HG03432 (cell line): ENCODE measurements at regions not wholly inside any gene's neighbourhood (a gene's known extent, or its start where the extent isn't known, plus 50 kb on each side); places are given as distances from the start of the nearest gene placed in this dataset.
"Not testable (repeated sequence)": the region's sequence is repeated elsewhere in the genome, so short reads cannot be mapped to it uniquely, and the experiment has no call there.

Experiments
- ATAC-seq: cut with Tn5 transposase; IDR thresholded peaks from one replicate; pipeline ENCODE4 v1.9.1; 2021; ENCODE audit warnings: mild to moderate bottlenecking, moderate library complexity; ENCODE audit not compliant: unreplicated experiment

DNA sequence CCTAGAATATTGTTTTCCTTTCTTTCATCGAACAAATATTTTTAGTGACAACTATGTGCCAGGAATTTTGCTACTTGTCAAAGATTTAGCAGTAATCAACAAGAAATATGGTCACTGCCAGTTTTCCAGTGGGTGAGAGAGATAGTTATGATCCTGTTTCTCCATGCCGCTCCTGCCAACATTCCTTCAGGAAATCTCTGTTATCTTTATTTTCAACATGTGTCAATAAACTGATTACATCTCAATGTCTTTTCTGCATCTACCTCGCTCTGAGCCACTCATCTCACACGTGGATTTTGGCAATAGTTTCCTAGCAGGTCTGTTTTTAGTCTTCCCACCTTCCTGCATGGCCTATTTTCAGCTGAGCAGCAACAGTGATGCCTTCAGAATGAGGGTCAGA, 650.0 kb upstream of the STXBP6 start:
- no peak for ATAC-seq

DNA sequence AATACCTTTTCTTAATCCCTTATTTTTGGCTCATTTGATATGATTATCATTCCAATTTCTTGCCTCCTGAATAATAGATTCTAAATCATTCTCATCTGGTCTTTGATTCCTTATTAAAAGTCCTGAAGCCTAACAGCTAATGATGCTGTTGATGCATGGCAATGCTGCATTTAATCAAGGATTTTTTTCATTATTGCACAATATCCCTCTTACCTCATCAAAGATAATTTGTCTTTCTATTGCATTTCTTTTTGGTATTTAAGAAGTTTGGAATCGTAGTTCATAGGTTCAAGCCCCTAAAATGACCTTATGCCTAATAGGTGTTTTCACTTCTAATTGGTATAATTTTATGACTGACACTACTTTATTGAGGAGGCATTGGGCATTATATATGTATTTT, 648.2 kb upstream of the STXBP6 start:
- no peak for ATAC-seq

DNA sequence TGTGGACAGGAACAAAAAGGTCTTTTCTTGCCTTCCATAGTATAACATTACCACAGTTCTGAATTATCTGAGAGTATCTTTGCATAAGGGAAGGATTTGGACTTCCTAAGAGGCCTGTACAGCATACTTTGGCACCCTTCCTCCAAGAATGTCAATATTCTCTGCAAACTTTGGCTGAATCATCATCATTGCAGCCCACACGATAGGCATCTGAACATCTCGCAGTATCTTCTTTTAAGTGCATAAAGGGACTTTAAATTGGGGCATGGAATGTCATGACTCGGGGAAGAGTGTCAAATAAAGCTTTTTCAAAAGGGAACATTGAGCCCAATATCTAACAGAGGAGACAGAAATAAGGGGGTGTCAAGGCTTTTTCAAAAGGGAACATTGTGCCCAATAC, 646.2 kb upstream of the STXBP6 start:
- ATAC-seq = no peak

DNA sequence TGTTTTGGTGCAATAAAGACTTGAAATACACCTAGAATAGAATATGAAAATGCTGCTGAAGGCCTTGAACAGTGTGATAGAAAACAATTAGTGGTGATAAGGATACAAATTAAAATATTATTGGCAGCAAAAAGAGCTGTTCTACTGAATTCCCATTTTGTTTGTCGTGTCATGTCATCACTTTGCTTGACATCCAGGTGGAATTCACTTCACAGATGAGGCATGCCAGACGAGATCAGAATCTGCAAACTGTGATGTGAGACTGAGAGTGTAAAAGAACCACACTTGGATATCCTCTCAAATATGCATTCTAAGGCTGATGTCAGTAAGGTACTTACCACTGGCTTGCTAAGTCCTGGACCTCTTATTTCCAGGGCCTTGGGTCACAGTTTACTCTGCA, 635.1 kb upstream of the STXBP6 start:
- ATAC-seq = no peak

DNA sequence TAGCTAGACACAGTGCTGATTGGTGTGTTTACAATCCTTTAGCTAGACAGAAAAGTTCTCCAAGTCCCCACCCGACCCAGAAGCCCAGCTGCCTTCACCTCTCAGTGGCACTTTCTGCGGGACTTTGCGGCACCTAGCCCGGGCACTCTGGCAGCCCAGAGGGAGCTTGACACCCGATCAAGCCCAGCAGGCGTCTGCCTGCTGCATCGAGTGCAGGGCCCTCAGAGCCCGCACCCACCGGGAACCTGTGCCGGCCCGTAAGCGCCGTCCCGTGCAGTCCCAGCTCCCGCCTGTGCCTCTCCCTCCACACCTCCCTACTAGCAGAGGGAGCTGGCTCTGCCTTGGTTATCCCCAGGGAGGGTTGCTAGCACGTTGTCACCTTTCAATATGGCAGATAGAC, 631.0 kb upstream of the STXBP6 start:
- ATAC-seq = no peak

DNA sequence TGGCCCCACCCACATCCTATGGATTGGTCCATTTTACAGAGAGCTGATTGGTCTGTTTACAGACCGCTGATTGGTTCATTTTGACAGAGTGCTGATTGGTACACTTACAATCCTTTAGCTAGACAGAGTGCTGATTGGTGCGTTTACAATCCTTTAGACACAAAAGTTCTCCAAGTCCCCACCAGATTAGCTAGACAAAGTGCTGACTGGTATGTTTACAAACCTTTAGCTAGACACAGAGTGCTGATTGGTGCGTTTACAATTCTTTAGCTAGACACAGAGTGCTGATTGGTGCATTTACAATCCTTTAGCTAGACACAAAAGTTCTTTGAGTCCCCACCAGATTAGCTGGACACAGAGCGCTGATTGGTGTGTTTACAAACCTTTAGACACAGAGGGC, 630.6 kb upstream of the STXBP6 start:
- ATAC-seq = not testable (repeated sequence)

DNA sequence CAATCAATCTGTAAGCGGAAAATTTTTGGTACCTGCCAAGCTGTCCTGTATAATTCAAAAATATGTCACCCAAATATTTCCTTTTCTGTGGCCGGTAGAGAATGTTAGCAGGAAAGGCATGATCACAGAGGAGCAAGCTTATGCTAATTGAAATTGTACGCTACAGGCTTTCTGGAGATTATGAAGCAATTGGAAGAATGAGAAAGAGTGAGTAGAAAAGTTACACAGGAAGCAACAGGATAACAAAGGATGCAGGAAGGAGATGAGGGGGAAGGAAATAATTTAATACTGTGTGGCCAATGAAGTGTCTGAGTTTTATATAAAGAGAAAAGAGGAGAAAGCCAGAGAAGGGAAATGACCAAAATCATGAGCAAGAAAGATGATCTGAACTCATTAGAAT, 627.2 kb upstream of the STXBP6 start:
- no peak for ATAC-seq

DNA sequence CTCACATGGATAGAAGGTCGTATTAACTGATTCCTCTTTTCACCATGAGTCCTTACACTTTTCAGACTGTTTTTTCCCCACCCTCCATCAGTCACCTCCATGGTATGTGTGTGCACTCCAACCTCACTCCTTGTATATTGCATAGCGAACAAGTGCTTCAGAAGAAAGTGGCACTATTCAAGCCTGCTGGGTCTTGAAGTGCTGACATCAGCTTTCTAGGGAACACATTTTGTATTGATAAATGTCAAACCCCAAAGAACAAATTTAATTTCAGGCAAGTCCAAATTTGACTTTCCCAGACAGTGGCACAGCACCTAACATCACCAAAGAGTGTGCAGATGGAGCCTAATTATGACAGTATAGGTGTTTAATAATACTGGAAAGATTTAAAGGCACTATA, 617.4 kb upstream of the STXBP6 start:
- no peak for ATAC-seq

DNA sequence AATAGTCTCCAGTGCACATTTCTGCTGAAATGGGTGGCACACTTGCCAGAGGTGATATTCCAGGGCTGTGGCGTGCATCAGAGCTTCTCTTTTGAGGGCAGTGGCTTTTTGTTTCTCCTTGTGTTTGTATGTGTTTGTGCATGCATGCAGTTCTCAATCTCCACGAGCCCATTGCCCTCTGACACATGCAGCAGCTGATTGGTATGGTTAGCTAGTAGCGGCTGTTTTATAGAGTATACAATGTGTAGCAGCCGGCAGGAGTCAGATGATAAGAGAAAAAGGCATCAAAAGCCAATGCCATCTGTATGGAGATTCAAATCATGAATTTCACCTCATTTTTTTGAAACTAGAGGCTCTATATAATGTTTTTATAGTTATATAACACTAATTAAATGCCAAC, 616.9 kb upstream of the STXBP6 start:
- ATAC-seq = no peak

DNA sequence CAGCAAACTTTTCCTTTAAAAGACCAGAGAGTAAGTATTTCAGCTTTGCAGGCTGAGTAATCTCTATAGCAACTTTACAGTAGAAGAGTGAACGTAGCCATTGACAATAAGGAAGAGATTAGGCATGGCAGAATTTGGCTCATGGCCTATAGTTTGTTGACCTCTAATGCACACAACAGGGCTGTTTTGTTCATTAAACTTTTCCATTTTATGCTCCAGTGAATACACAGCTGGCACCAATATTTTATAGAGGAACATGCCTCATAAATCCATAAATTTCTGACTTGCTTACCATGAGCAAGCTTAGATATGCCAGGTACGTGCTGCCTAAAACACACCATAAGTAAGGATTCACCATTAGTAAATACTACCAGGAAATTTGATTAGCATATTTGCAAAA, 609.0 kb upstream of the STXBP6 start:
- no peak for ATAC-seq

DNA sequence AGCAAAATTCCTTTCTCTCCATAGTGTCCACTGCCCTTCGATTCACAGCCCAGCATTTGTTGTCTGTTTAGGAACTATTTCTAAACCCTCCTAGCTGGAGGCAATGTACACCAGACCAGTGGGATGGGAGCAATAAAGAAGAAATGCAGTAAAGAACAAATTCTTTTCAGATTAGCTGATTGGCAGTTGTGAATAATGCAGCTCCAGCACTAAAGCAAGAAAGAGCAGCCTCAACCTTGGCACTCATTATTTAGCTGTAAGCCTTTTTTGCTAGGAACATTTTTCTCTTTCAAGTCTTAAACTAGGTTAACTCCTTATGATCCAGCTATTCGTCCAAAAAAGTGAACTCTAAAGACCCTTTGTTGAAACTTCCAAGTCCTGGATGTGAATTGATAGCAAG, 580.5 kb upstream of the STXBP6 start:
- ATAC-seq = no peak

DNA sequence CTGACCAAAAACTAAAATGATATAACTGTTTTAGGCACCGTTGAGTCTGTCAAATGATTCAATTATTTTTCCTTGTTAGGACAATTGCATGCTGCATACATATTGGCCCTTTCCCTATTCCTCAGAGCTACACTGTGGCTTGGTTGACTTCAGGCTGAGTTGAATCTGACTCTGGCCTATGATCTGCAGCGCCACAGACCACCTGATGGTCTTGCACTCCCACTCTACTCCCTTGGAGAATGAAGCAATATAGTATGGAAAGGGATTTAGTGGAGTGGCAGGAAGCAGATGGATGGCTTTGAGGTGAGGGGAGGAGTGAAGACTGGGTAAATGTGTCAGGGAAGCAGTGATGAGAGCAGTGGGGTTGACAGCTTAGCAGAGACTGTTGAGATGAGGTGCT, 579.0 kb upstream of the STXBP6 start:
- no peak for ATAC-seq

DNA sequence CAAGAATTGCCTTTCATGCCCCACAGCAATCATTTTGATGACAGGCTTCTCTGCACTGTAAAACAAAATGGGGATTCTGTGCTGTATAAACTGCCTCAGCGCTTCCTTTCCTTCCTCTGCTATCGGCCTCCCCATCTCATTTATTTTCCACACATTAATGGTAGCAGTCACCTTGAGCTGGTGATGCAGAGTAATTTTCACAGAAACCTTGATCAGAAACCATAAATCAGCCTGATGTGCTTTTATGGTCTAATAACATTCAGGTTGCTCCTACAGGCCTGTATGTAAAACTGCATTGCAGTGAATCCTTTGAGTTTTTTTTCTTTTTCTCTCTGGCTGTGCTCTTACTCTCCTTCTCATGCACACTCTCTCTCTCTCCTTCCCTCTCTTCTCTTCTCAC, 578.4 kb upstream of the STXBP6 start:
- no peak for ATAC-seq

DNA sequence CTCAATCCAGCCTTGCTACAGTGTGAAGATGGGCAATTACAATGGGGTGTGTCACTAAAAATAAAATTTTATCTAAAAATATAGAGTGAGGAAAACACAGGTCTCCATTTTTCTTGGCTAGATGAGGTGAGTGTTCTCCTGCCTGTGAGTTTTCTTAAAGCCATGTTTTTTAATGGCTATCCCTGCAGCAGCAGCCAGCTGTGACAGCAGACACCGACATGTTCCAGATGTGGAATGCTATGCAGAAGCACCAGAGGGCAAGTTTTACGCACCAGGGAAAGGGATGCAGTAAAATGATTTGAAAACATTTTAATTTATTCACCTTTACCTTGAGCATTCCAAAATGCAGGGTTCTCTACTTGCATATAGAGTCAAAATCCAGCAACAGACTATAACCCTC, 577.0 kb upstream of the STXBP6 start:
- no peak for ATAC-seq

DNA sequence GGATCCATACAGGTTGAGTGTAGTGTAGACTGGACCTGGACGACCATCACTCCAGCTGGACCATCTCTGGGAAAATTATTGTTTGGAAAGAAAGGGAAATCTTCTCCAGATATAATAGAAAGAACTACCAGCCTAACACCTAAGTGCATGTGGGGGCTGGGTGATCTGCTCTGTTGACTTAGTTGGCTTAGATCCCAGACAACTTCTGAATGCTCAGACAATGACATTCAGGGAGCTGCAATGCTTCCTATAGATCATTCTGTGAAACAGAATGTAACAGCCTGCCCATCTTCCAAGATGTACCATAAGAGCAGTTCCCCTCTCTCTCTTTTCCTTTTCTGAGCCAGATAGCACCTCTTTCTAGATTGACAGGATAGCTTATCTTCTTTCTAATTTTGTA, 572.8 kb upstream of the STXBP6 start:
- ATAC-seq = no peak

DNA sequence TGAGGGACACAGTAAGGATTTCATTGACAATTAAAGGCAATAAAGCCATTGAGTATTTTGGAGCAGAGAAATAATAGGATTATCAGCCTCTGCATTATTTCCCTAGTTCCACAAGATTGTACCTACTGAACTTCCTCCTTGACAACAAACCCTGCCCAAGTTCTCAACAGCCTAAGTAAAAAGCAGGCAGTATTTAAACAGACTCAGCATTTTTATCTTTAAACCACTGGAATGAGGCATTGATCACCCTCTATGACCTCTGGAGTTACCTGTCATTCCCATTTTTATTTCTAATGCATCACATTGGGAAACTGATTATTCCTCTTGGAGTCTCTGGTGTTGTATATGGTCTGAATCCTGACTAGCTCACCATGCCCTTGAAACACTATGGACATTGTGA, 570.6 kb upstream of the STXBP6 start:
- no peak for ATAC-seq

DNA sequence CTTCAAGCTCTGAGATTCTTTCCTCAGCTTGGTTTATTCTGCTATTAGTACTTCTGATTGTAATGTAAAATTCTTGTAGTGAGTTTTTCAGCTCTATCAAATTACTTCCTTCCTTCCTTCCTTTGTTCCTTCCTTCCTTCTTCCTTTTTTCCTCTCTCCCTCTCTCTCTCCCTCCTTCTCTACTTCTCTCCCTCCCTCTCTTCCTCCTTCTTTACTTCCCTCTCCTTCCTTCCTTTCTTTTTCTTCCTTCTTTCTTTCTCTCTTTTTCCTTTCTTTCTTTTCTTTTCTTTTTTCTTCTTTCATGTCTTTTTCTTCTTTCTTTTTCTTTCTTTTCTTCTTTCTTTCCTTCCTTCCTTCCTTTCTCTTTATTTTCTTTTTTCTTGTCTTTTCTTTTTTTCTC, 565.2 kb upstream of the STXBP6 start:
- no peak for ATAC-seq

DNA sequence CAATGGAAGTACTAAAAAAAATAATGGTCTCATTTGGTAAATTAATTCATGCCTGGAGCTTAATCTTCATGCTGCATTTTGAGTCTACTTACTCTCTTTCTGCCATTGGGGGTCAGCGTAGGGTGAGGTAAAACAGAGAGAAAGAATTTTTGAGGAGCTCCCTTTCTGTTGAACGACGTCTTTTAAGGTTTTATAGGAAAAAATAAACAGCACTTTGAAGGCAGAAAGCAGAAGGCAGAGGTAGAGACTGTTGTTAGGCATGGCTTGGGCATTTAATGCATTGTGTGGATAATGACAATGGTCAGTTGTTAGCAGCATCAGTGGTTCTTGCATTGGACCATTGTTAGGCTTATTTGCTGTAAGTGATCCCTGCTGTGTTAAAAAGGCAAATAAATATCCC, 557.2 kb upstream of the STXBP6 start:
- no peak for ATAC-seq

DNA sequence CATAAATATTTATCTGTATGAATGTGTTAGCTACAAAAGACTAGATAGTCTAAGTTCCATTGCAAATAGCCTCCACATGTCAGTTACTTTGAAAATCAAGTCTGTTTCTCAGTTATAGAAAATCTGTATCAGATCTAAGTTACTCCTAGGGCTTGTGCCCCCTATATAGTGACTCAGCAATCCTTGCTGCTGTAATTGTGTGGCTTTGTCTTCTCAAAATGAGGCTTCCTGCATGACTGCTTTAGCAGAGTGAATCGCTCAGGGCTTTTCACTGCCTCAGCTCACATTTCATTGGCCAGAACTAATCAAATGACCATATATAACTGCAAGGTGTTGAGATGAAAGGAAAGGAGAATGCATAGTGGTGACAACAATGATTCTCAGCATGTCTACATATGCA, 552.2 kb upstream of the STXBP6 start:
- ATAC-seq = no peak

DNA sequence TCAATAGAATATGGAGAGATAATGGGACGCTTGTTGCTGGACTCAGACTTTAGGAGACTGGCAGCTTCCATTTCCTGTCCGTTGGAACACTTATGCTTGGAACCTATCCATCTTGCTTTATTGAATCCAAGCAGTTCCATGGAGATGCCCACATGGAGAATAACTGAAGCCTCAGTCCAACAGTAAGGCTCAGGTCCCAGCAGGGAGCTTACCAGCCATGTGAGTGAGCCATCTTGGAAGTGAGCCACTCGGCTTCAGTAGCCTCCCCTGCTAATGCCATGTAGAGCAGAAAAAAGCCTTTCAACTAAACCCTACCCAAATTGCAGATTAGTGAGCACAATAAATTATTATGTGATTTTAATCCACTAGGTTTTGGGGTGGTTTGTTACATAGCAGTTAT, 538.8 kb upstream of the STXBP6 start:
- ATAC-seq = no peak

DNA sequence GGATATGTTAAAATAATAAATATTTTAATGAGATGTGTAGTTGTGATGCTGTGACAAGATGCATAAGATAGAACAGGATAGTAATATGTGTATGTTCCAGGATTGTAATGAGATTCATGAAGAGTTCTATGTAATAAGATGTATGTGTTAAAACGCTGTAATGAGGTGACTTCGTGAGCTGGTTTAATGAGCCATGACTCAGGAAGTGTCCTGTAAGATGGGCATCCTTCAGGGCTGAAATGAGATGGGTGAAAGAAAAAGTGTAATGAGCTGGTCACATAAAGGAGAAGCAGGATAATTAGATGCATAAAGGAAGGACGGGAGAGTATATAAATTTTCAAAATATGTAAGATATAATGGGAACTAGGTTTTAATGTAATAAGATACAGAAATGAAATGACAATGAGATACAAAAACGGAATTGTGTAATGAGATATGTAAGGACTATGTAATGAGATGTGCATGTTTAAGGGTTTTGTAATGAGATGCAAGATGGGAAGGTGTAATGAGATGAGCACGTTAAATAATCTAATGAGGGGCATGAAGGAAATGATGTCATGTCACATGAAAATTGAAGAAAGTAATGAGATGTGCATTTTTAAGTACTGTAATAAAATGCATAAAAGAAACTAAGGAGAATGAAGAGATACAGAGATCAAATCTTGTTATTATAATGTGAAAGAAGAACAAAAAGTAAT, 524.8 kb upstream of the STXBP6 start:
- ATAC-seq = no peak

DNA sequence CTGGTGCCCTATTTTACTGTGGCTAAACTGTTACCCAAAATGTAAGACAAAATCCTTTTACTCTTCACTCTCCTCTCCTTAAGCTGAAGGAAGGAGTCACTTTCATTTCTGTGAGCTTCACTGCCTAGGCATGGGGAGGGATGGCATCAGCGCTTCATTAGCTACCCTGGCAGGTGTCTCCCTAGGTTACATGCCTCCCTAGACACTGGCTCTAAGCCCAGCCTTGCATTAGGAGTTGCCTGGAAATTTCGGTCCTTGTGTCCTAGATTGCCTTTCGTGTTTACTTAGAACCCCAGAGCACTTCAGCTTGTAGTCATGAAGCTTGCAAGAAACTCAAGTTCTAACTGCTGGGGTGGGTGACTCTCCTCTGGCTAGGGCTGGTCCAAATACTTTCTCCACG, 520.5 kb upstream of the STXBP6 start:
- no peak for ATAC-seq

DNA sequence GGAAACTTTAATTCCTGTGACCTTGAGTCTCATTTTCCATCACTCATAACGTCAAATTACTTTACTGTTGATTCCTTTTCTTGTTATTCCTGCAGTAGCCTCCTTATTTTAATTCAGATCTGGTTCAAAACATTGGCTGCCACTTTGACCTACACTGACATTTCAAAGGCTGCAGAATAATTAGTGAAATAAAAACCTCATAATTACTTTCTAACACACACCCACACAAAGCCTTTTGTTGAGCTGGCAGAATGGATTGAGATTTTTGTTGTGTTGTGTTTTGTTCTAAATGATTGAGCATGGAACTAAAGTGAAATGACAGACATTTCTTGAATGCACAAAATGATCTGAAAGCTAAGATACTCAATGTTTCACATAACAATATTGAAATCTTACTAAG, 507.5 kb upstream of the STXBP6 start:
- ATAC-seq = no peak

DNA sequence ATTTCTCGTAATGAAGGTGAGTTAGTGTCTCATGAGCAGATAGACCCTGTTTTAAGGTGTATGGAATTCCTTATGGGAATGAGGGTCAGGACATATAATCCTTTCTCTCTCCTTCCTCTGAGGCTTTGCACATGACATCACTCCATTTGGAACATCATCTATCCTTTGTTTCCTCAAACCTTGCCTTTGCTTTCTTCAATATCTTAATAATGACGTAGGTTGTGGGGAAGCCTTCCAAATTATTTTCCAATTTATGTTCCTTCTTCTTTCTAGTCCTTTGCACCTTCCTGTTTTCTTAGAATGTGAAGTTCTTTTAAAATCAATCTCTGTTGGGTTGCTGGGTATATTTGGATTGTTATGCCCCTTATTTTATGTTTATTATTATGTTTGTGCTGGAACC, 502.9 kb upstream of the STXBP6 start:
- no peak for ATAC-seq
